SK-N-SH (cell line): ENCODE measurements at regions not wholly inside any gene's neighbourhood (a gene's known extent, or its start where the extent isn't known, plus 50 kb on each side); places are given as distances from the start of the nearest gene placed in this dataset.

Source experiments
- CHD2 ChIP-seq: fragments of 150-350 bp; IDR thresholded peaks from 2 replicates; pipeline ENCODE4 v1.6.1; 2018; ENCODE audit warnings: low read length; ENCODE audit not compliant: partially characterized antibody
- EP300 ChIP-seq, 2 experiments: IDR thresholded peaks; 2 replicates each; pipeline versions ENCODE4 v1.4.0 to v1.6.1; 2012; ENCODE audit warnings: borderline replicate concordance in 1 of 2, low read depth in 1 of 2, low read length in 1 of 2
- EZH2phosphoT487 ChIP-seq: fragments of 200-600 bp; sonication (generic); IDR thresholded peaks from 2 replicates; pipeline ENCODE4 v1.6.1; 2017; ENCODE audit warnings: low read depth, mixed run types, mild to moderate bottlenecking, antibody characterized with exemption, moderate library complexity, borderline replicate concordance
- GATA2 ChIP-seq: sonication (generic); formaldehyde crosslinking; IDR thresholded peaks from 2 replicates; pipeline ENCODE4 v1.5.0; 2020; ENCODE audit warnings: mild to moderate bottlenecking, missing genetic modification reagents
- MXI1 ChIP-seq: IDR thresholded peaks from 2 replicates; pipeline ENCODE4 v1.6.1; 2012; ENCODE audit warnings: mild to moderate bottlenecking, low read depth, low read length, improper control_type of control experiment
- SIN3A ChIP-seq: IDR thresholded peaks from 2 replicates; pipeline ENCODE4 v1.6.1; 2012; ENCODE audit warnings: low read depth, mild to moderate bottlenecking, low read length, moderate library complexity, borderline replicate concordance
- SMC3 ChIP-seq: IDR thresholded peaks from 2 replicates; pipeline ENCODE4 v1.6.1; 2012; ENCODE audit warnings: low read depth, low read length, improper control_type of control experiment
- TF ChIP-seq, protein P1 (sequence below): fragments of 200-600 bp; sonication (generic); IDR thresholded peaks from 2 replicates; pipeline ENCODE4 v1.6.1; 2017; ENCODE audit warnings: antibody characterized with exemption, mild to moderate bottlenecking, moderate library complexity
- TF ChIP-seq, protein P2 (sequence below): IDR thresholded peaks from 2 replicates; pipeline ENCODE4 v1.4.0; 2012; ENCODE audit warnings: low read depth, borderline replicate concordance

DNA sequence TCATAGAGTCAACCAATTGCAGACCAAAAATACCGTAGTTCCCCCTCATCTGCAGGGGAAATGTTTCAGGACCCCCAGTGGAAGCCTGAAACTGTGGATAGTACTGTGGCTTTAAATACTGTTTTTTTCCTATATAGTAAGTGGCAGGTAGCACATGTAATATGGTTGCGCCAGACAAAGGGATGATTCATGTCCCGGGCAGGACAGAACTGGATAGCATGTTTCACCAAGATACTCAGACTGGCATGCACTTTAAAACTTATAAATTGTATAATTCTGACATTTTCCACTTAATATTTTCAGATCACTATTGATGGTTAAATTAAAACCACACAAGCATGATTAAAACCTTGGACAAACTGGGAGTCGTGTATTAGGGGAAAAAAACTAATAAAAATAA, 276.3 kb upstream of the AGA start:
- no peak for TF ChIP-seq GATA2
- TF ChIP-seq, protein P1, sequence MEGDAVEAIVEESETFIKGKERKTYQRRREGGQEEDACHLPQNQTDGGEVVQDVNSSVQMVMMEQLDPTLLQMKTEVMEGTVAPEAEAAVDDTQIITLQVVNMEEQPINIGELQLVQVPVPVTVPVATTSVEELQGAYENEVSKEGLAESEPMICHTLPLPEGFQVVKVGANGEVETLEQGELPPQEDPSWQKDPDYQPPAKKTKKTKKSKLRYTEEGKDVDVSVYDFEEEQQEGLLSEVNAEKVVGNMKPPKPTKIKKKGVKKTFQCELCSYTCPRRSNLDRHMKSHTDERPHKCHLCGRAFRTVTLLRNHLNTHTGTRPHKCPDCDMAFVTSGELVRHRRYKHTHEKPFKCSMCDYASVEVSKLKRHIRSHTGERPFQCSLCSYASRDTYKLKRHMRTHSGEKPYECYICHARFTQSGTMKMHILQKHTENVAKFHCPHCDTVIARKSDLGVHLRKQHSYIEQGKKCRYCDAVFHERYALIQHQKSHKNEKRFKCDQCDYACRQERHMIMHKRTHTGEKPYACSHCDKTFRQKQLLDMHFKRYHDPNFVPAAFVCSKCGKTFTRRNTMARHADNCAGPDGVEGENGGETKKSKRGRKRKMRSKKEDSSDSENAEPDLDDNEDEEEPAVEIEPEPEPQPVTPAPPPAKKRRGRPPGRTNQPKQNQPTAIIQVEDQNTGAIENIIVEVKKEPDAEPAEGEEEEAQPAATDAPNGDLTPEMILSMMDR = no peak
- TF ChIP-seq EP300 (IDR thresholded peaks at IDR 0.05; ENCODE audit: borderline replicate concordance in 1 of 2, low read depth in 1 of 2, low read length in 1 of 2) = no peak
- TF ChIP-seq, protein P2, sequence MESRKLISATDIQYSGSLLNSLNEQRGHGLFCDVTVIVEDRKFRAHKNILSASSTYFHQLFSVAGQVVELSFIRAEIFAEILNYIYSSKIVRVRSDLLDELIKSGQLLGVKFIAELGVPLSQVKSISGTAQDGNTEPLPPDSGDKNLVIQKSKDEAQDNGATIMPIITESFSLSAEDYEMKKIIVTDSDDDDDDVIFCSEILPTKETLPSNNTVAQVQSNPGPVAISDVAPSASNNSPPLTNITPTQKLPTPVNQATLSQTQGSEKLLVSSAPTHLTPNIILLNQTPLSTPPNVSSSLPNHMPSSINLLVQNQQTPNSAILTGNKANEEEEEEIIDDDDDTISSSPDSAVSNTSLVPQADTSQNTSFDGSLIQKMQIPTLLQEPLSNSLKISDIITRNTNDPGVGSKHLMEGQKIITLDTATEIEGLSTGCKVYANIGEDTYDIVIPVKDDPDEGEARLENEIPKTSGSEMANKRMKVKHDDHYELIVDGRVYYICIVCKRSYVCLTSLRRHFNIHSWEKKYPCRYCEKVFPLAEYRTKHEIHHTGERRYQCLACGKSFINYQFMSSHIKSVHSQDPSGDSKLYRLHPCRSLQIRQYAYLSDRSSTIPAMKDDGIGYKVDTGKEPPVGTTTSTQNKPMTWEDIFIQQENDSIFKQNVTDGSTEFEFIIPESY = no peak
- no peak for TF ChIP-seq SIN3A
- no peak for TF ChIP-seq EZH2phosphoT487
- TF ChIP-seq SMC3 = no peak
- no peak for TF ChIP-seq CHD2
- TF ChIP-seq MXI1 = no peak
